HepG2 (cell line): ENCODE measurements at regions not wholly inside any gene's neighbourhood (a gene's known extent, or its start where the extent isn't known, plus 50 kb on each side); places are given as distances from the start of the nearest gene placed in this dataset.

ENCODE experiments used
- ATAC-seq: fragments of 200-7000 bp; cut with Tn5 transposase; 3 replicates; pipeline ENCODE4 v1.9.1; 2020; ENCODE audit warnings: mild to moderate bottlenecking, moderate library complexity
- BruUV-seq: library from RNA; stranded (reverse); fragments of 400-500 nt; replicated peaks from 2 replicates; lab custom pipeline; 2021; lab: Mats Ljungman, UMichigan
- CTCF ChIA-PET: fragments of 300-600 bp; formaldehyde crosslinking; extraction: SDS; loops from one replicate; lab custom pipeline; 2021; ENCODE audit warnings: low total read pairs, inconsistent platforms, low intra/inter-chr PET ratio; lab: Yijun Ruan, JAX
- POLR2A ChIA-PET: fragments of 350-600 bp; sonication (Branson Sonifier 250); formaldehyde crosslinking; loops from one replicate; lab custom pipeline; 2020; ENCODE audit warnings: antibody characterized with exemption, inconsistent platforms; lab: Yijun Ruan, JAX
- DNase-seq: peaks from one replicate; pipeline ENCODE4 v3.0.0-alpha.2; 2015; ENCODE audit warnings: low spot score
- FAIRE-seq: peaks from 3 replicates; lab custom pipeline; 2011; peaks lifted over from hg19 to GRCh38; lab: Jason Lieb, UNC
- H2AFZ ChIP-seq: one replicate; pipeline ENCODE4 v1.6.1; 2011; ENCODE audit warnings: low read length, inconsistent platforms
- H3K27ac ChIP-seq: fragments of 300-600 bp; 3 replicates; pipeline ENCODE4 v1.8.0; 2011; ENCODE audit warnings: mixed run types, mild to moderate bottlenecking, mixed read lengths, low read length, inconsistent platforms; ENCODE audit not compliant: insufficient read depth; ENCODE audit errors: extremely low read length
- H3K27me3 ChIP-seq, 2 experiments: fragments of 200-600 bp in 1 of 2; 2 replicates in 1 of 2; 3 replicates in 1 of 2; pipeline versions ENCODE4 v1.6.0 to v1.8.0; 2011; ENCODE audit warnings: low read length in 2 of 2, mild to moderate bottlenecking in 2 of 2, moderate library complexity in 2 of 2, inconsistent platforms in 1 of 2; ENCODE audit not compliant: insufficient read depth in 2 of 2, control insufficient read depth in 1 of 2
- H3K36me3 ChIP-seq, 2 experiments: fragments of 200-600 bp in 1 of 2; replicated peaks in 1 of 2; 2 replicates in 1 of 2; 3 replicates in 1 of 2; pipeline versions ENCODE4 v1.5.1 to v1.8.0; 2011; ENCODE audit warnings: low read length in 2 of 2, inconsistent platforms in 1 of 2; ENCODE audit not compliant: insufficient read depth in 2 of 2, control insufficient read depth in 1 of 2
- H3K4me1 ChIP-seq: 2 replicates; pipeline ENCODE4 v1.5.1; 2012; ENCODE audit warnings: low read length, inconsistent platforms; ENCODE audit not compliant: insufficient read depth
- H3K4me2 ChIP-seq: 2 replicates; pipeline ENCODE4 v1.6.0; 2011; ENCODE audit warnings: low read depth, low read length, inconsistent platforms
- H3K4me3 ChIP-seq, 3 experiments: fragments of 200-600 bp in 1 of 3; sonication (generic), shearing (Covaris generic) in 1 of 3; replicated peaks in 1 of 3; 2 replicates each; pipeline ENCODE4 v1.5.1; 2011 to 2016; ENCODE audit warnings: low read length in 3 of 3, inconsistent platforms in 2 of 3, low read depth in 2 of 3, mild to moderate bottlenecking in 2 of 3, control low read depth in 1 of 3, mixed read lengths in 1 of 3; ENCODE audit not compliant: insufficient read depth in 1 of 3
- H3K79me2 ChIP-seq: one replicate; pipeline ENCODE4 v1.6.1; 2011; ENCODE audit warnings: low read length, inconsistent platforms; ENCODE audit not compliant: insufficient read depth
- H3K9ac ChIP-seq: 2 replicates; pipeline ENCODE4 v1.6.0; 2011; ENCODE audit warnings: mild to moderate bottlenecking, low read depth, low read length, inconsistent platforms; ENCODE audit not compliant: insufficient read depth
- H3K9me3 ChIP-seq: 2 replicates; pipeline ENCODE4 v1.5.1; 2012; ENCODE audit warnings: mild to moderate bottlenecking, low read length
- H4K20me1 ChIP-seq: 2 replicates; pipeline ENCODE4 v1.6.0; 2011; ENCODE audit warnings: inconsistent platforms, mild to moderate bottlenecking, low read length, moderate library complexity; ENCODE audit not compliant: insufficient read depth
- CREB1 ChIP-seq, 2 experiments: fragments of 450-650 bp in 1 of 2; IDR thresholded peaks; 2 replicates each; pipeline ENCODE4 v1.6.1; 2016 to 2017; ENCODE audit warnings: control low read depth in 1 of 2, mild to moderate bottlenecking in 1 of 2, missing compliant biosample characterization in 1 of 2, missing genetic modification characterization in 1 of 2
- EED ChIP-seq: sonication (generic); formaldehyde crosslinking; IDR thresholded peaks from 2 replicates; pipeline ENCODE4 v1.5.0; 2020; ENCODE audit warnings: mild to moderate bottlenecking, missing genetic modification reagents
- ELF4 ChIP-seq: sonication (generic); formaldehyde crosslinking; IDR thresholded peaks from 2 replicates; pipeline ENCODE4 v1.5.0; 2020; ENCODE audit warnings: missing genetic modification reagents, mild to moderate bottlenecking, moderate library complexity, borderline replicate concordance
- NR1H2 ChIP-seq: sonication (generic); formaldehyde crosslinking; IDR thresholded peaks from 2 replicates; pipeline ENCODE4 v1.8.1; 2022; ENCODE audit warnings: low read depth, missing genetic modification reagents, borderline replicate concordance
- SP5 ChIP-seq: IDR thresholded peaks from 2 replicates; pipeline ENCODE4 v1.6.1; 2016; ENCODE audit warnings: low read depth, borderline replicate concordance
- SRSF4 ChIP-seq: fragments of 200-400 bp; formaldehyde crosslinking; IDR thresholded peaks from one replicate; pipeline ENCODE4 v1.6.1; 2018; ENCODE audit warnings: mild to moderate bottlenecking, low read depth, low read length, moderate library complexity; ENCODE audit not compliant: poor library complexity, severe bottlenecking
- TBX2 ChIP-seq: sonication (generic); formaldehyde crosslinking; IDR thresholded peaks from 2 replicates; pipeline ENCODE4 v1.5.0; 2020; ENCODE audit warnings: missing genetic modification reagents, mild to moderate bottlenecking, borderline replicate concordance
- TCF7L2 ChIP-seq: IDR thresholded peaks from 2 replicates; pipeline ENCODE4 v1.6.1; 2011; ENCODE audit warnings: mild to moderate bottlenecking, low read depth, low read length, moderate library complexity
- TRIM22 ChIP-seq: fragments of 450-650 bp; IDR thresholded peaks from 2 replicates; pipeline ENCODE4 v1.6.1; 2017
- ZNF337 ChIP-seq: sonication (generic); formaldehyde crosslinking; IDR thresholded peaks from 2 replicates; pipeline ENCODE4 v1.5.1; 2020; ENCODE audit warnings: missing genetic modification reagents, low read depth, mild to moderate bottlenecking, borderline replicate concordance
- ZNF556 ChIP-seq: sonication (generic); formaldehyde crosslinking; IDR thresholded peaks from 2 replicates; pipeline ENCODE4 v1.4.0; 2020; ENCODE audit warnings: mild to moderate bottlenecking, missing genetic modification reagents, borderline replicate concordance
- ZNF644 ChIP-seq: IDR thresholded peaks from 2 replicates; pipeline ENCODE4 v1.6.1; 2016; ENCODE audit warnings: low read depth
- ZNF687 ChIP-seq: sonication (generic); formaldehyde crosslinking; IDR thresholded peaks from 2 replicates; pipeline ENCODE4 v1.5.1; 2020; ENCODE audit warnings: mild to moderate bottlenecking, missing genetic modification reagents, moderate library complexity
- ZNF766 ChIP-seq: sonication (generic); formaldehyde crosslinking; IDR thresholded peaks from 2 replicates; pipeline ENCODE4 v1.5.0; 2020; ENCODE audit warnings: missing genetic modification reagents, borderline replicate concordance
- WGBS: methylation state at CpG from one replicate; pipeline ENCODE4 v1.1.6; 2017; ENCODE audit warnings: low lambda C conversion rate; 5-methylcytosine and 5-hydroxymethylcytosine counted together
- in situ Hi-C: cut with HindIII; loops from 2 replicates; pipeline ENCODE4 v1.10.0; 2017; ENCODE audit warnings: low pct_unique_long_range_greater_than_20kb; ENCODE audit not compliant: extremely low pct_ligation_motif_present
- intact Hi-C: fragments of 100-400 bp; cut with micrococcal nuclease; formaldehyde crosslinking; loops from one replicate; pipeline ENCODE4 v1.10.0; 2022; ENCODE audit not compliant: unreplicated experiment
- TF ChIP-seq, protein P1 (sequence below): sonication (generic); formaldehyde crosslinking; conservative IDR thresholded peaks from 2 replicates; pipeline ENCODE4 v1.8.1; 2023; ENCODE audit warnings: missing genetic modification reagents
- TF ChIP-seq, protein P2 (sequence below): sonication (generic); formaldehyde crosslinking; IDR thresholded peaks from 2 replicates; pipeline ENCODE4 v1.8.0; 2022; ENCODE audit warnings: mild to moderate bottlenecking, missing genetic modification reagents, moderate library complexity

DNA sequence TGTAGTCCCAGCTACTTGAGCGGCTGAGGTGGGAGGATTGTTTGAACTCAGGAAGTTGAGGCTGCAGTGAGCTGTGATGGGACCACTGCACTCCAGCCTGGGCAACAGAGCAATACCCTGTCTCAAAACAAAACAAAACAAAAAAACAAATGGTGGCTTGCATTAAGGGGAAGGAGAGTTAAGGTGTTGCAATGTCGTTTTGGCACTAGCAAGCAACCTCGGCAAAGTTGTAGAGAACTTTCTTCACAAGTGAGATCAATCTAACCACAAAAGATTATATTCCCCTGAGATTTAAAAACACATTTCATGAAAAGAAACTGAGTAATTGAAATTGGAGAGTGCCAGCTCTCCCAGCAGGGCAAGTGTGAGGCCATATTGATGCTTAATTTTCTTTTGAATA lies 153.7 kb downstream of the KLF5 start:
- Histone ChIP-seq H3K27me3 (no peaks in the 10 kb centered on the region), H3K9ac (no peak overlapping the region), H3K36me3 (no peaks in the 10 kb centered on the region), H3K4me1 (peaks cover 38% of the 10 kb centered on the region), H2AFZ (no peak overlapping the region), H4K20me1 (no peaks in the 10 kb centered on the region), H3K4me3 (no peak overlapping the region), H3K79me2 (no peaks in the 10 kb centered on the region), H3K4me2 (no peak overlapping the region), H3K27ac (no peak overlapping the region), H3K9me3 (no peaks in the 10 kb centered on the region)
- ATAC-seq (no peak), FAIRE-seq (no peak), DNase-seq (no peak)
- intact Hi-C loops: no loop called here
- in situ Hi-C loops: no loop called here
- CTCF ChIA-PET: no interaction called here
- POLR2A ChIA-PET: no interaction called here
- 86% methylated on average over 3 of the region's 3 CpGs for WGBS
- BruUV-seq: no TSS peak
- TF ChIP-seq ZNF687 (CRISPR knock-in tag) (no peak), ZNF644 (CRISPR knock-in tag) (no peak), CREB1 (IDR thresholded peaks at IDR 0.05) (no peak), CREB1 (CRISPR knock-in tag; IDR thresholded peaks at IDR 0.05) (no peak), TRIM22 (no peak), NR1H2 (no peak), ZNF337 (CRISPR knock-in tag) (no peak), SRSF4 (no peak), SP5 (CRISPR knock-in tag) (no peak), TCF7L2 (no peak), ZNF766 (CRISPR knock-in tag) (no peak), TBX2 (CRISPR knock-in tag) (no peak), EED (no peak), ZNF556 (no peak), ELF4 (CRISPR knock-in tag) (no peak)
- TF ChIP-seq, protein P1, sequence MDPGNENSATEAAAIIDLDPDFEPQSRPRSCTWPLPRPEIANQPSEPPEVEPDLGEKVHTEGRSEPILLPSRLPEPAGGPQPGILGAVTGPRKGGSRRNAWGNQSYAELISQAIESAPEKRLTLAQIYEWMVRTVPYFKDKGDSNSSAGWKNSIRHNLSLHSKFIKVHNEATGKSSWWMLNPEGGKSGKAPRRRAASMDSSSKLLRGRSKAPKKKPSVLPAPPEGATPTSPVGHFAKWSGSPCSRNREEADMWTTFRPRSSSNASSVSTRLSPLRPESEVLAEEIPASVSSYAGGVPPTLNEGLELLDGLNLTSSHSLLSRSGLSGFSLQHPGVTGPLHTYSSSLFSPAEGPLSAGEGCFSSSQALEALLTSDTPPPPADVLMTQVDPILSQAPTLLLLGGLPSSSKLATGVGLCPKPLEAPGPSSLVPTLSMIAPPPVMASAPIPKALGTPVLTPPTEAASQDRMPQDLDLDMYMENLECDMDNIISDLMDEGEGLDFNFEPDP: no peak
- TF ChIP-seq, protein P2, sequence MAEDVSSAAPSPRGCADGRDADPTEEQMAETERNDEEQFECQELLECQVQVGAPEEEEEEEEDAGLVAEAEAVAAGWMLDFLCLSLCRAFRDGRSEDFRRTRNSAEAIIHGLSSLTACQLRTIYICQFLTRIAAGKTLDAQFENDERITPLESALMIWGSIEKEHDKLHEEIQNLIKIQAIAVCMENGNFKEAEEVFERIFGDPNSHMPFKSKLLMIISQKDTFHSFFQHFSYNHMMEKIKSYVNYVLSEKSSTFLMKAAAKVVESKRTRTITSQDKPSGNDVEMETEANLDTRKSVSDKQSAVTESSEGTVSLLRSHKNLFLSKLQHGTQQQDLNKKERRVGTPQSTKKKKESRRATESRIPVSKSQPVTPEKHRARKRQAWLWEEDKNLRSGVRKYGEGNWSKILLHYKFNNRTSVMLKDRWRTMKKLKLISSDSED (CRISPR knock-in tag): no peak
